Heart left ventricle (tissue), 13 donors: ENCODE measurements at regions not wholly inside any gene's neighbourhood (a gene's known extent, or its start where the extent isn't known, plus 50 kb on each side); places are given as distances from the start of the nearest gene placed in this dataset.

ENCODE experiments used
- POLR2A ChIP-seq, 2 donors: fragments of 450-650 bp; IDR thresholded peaks; one replicate each; pipeline ENCODE4 v1.6.1; 2017; ENCODE audit warnings: antibody characterized with exemption in 2 of 2, mild to moderate bottlenecking in 2 of 2, moderate library complexity in 2 of 2
- TF ChIP-seq, protein P1 (sequence below), 12 donors: fragments of 200-600 bp; sonication (generic) in 4 of 12; IDR thresholded peaks; one replicate each; pipeline versions ENCODE4 v1.5.0 to v1.8.0; 2018 to 2022; ENCODE audit warnings: antibody characterized with exemption in 12 of 12, mild to moderate bottlenecking in 5 of 12
- donor health status: ischemic (EF 13 %, LVEDD 7.1; RV severe dilation, severe dysfunction).
- donor health status: DM: no; HTN: yes; CAD: no.
- donor health status: DM: no; HTN: no; CAD: no.
- donor health status: ischemic (EF 25% LVEDD 6.9; RV normal size, moderate dysfunction).
- donor health status: ischemic (EF 25% LVEDD 5.7; RV mildly dilated, moderate dysfunction).
- donor health status: ischemic (EF 35%, LVEDD 5.7; RV mildly dilated, moderate dysfunction).
- donor health status: nonischemic (EF 11% LVEDD 7.7; RV severe dilation, severe dysfunction).
- donor health status: DM: yes; HTN: yes; CAD: no.
- donor health status: PGD.
- donor health status: ischemic (EF 29% LVEDD 5.4; RV normal size, mild dysfunction).
- donor health status: nonischemic (EF 23%, LVEDD 6.1; RV moderate dilation, normal function).

GRCh38 chr9:88645879-88646199 is 110.9 kb downstream of the NXNL2 start:
- TF ChIP-seq, protein P1, sequence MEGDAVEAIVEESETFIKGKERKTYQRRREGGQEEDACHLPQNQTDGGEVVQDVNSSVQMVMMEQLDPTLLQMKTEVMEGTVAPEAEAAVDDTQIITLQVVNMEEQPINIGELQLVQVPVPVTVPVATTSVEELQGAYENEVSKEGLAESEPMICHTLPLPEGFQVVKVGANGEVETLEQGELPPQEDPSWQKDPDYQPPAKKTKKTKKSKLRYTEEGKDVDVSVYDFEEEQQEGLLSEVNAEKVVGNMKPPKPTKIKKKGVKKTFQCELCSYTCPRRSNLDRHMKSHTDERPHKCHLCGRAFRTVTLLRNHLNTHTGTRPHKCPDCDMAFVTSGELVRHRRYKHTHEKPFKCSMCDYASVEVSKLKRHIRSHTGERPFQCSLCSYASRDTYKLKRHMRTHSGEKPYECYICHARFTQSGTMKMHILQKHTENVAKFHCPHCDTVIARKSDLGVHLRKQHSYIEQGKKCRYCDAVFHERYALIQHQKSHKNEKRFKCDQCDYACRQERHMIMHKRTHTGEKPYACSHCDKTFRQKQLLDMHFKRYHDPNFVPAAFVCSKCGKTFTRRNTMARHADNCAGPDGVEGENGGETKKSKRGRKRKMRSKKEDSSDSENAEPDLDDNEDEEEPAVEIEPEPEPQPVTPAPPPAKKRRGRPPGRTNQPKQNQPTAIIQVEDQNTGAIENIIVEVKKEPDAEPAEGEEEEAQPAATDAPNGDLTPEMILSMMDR (IDR thresholded peaks at IDR 0.05): no peak
- no peak for TF ChIP-seq POLR2A (IDR thresholded peaks at IDR 0.05)
